Embryonic facial prominence (tissue), 1 donor: ENCODE measurements at regions not wholly inside any gene's neighbourhood (a gene's known extent, or its start where the extent isn't known, plus 50 kb on each side); places are given as distances from the start of the nearest gene placed in this dataset.

Experiments used
- DNase-seq: peaks from one replicate; pipeline ENCODE4 v3.0.0-alpha.2; 2016; ENCODE audit errors: extremely low spot score

- DNase-seq, result no peak
These were observed 269.6 kb upstream of the PLXNA2 start for GRCh38 chr1:208513799-208514198.

- no peak for DNase-seq
These were observed 270.9 kb upstream of the PLXNA2 start for GRCh38 chr1:208515129-208515528.

DNA sequence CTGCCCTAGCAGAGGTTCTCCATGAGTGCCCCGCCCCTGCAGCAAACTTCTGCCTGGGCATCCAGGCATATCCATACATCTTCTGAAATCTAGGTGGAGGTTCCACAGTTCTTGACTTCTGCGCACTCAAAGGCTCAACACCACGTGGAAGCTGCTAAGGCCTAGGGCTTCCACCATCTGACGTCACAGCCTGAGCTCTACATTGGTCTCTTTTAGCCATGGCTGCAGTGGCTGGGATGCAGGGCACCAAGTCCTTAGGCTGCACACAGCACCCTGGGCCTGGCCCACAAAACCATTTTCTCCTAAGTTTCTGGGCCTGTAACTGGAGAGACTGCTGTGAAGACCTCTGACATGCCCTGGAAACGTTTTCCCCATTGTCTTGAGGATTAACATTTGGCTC lies 272.6 kb upstream of the PLXNA2 start:
- no peak for DNase-seq

DNA sequence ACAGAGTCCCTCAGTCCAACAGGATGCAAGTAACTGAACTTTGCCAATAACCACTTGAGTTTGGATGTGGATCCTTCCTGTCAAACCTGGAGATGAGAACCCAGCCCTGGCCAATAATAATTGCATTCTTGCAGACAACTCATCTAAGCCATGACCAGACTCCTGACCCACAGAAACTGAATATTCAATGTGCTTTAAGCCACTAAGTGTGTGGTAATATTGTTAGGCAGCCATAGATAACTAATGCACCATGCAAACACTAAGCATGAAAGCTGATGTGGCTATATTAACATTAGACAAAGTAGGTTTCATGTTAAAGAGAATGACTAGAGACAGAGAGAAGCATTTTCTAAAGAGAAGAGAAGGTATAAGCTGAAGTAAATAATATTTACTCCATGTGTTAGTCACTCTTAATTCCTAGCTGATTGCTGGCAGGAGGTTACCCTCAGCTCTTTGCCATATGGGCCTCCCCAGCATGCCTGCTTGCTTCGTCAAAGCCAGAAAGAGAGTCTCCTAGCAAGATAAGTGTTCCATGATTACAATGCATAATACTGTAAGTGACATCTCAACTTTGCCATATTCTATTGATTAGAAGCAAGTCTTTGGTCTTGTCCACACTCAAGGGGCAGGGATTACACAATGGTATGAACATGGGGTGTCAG lies 276.4 kb upstream of the PLXNA2 start:
- DNase-seq, result no peak

GRCh38 chr1:208521534-208521933 lies 277.4 kb upstream of the PLXNA2 start:
- DNase-seq, result no peak

DNA sequence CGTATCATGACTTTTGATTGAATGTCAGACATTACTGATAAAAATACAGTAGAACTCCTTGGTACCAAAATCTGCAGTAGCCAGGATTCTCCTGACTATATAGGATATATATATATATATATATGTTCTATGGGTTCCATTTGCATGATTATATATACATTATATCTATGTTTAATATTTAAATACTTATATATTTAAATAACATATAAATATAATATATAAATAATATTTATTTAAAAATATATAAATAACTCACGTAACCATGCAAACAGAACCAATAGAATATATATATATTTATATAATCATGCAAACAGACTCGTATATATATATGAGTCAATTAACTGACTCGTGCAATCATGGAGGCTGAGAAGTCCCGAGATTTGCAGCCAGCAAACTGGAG lies 278.8 kb upstream of the PLXNA2 start:
- DNase-seq, result no peak

DNA sequence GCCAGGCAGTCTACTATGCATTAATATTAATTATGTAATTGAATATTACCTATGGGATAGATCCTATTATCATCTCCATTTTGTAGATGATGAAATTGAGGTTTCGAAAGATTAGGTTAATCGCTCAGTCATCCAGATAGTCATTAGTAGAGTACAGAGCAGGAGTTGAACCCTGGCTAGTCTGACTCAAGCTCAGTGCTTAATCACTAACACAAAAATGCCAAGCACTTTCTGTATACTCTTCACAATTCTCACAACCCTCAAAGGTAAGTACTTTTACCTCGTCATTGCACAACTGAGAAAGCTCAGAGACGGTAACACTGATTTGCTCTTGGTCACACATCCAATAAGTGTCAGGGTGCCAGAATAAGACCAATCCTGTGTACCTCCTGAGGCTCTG lies 280.2 kb upstream of the PLXNA2 start:
- DNase-seq, result no peak

- no peak for DNase-seq
These were observed 280.7 kb upstream of the PLXNA2 start for GRCh38 chr1:208524925-208525324.

DNA sequence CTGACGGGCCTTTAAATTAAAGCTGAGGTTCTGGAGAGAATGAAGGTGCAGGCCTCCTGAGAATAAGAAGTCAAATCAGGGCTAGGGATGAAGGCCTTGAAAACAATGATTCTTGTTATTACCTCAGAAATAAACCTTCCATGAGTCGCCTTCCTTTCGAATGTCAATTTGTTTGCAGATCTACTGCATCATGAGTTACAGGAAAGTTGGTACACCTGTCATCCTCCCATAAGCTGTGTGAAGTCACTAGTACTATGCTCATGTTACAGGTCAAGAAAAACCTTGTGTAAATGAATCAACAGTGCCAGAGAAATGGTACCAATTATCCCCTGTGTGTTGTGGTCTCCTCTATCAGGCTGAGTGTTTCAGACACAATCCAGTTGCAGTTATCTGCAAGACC lies 281.2 kb upstream of the PLXNA2 start:
- no peak for DNase-seq

- no peak for DNase-seq
These were observed 282.5 kb upstream of the PLXNA2 start for GRCh38 chr1:208526613-208527125.

DNA sequence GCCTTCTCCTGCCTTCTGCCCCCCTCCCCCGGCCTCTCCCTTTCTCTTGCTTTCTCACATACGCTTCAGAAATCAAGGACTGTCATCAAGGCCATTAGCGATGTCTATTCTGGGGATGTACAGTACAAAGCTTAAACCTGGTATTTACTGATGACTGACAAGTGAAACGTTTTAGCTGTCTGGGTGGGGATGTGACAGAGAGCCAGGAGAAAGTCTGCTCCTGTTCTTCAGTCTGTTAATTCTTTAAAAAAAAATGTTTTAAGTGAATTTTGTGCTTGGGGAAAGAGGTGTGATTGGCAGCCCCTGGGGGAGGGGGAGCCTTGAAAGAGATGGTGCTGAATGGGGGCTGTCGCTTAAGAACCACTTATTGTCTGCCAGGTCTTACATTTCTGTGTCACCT lies 283.0 kb upstream of the PLXNA2 start:
- no peak for DNase-seq

GRCh38 chr1:208528578-208529240 lies 284.5 kb upstream of the PLXNA2 start:
- no peak for DNase-seq

DNA sequence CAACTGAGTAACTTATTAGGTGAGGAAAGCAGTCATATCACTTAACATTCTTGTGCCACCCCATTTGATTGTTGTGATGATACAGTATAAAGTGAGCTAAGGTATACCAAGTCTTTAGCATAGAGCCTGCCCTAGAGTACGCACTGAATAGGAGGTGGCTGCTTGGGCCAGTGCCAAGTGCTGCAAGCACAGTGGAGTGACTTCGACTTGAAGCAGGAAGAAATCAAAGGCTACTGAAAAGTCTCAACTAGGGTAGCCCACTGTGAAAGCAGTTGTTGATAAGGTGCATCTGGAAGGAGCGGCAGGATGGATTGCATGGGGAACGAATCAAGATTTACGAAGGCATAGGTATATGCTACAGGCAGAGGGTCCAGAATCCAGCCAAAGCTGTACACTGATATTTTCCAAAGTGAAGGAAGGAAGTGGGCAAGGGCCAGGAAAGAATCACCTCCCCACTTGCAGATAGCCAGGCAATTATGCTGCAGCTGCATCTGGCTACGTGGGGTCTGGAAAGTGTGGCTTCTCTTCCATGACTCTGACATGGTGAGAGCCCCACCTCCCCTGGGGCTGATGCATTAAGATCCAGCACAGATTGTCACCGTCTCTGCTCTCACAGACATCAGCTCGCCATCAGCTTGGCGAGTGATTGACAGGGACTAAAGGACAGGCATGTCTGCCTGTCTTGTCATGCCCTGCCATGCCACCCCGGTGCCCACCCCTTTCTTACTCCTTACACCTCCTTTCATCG lies 287.0 kb upstream of the PLXNA2 start:
- no peak for DNase-seq

DNA sequence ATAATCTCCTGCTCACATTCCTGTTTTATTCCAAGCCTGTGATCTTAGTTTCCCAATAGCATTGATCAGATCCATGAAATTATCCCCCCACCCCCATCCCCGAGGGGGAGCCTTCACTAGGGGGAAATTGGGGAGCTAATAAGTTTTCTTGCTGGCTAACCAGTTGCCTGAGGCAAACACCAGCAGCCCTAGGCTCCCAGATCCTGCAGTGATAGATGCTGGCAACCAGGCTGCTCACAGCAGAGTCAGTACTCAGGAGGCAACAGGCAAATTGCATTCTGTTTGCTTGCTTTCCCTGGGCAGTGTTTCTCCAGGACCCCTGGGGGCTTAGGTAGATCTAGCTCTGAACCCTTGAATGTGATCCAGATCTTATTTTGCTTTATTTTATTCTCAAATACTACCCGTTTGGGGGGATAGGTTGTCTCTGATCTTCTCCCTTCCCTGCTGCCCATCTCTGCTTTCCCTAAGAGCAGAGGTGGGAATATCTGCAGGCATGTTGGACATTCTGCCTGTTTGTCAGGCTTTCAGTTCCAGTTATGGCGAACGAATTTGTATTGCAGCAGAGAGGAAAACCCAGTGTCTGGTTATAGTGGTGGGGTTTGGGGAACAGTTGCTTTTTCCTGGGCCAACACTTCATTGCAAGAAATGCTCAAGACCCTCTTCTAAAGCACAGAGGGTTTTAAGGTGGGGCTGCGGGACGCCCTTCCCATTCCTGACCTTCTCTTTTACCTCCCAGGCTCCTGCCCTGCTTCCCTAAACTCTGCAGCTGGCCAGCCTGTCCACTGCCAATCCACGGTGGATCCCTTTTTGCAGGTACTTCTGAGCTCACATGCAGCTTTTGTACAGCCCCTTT lies 289.8 kb upstream of the PLXNA2 start:
- DNase-seq, result no peak

DNA sequence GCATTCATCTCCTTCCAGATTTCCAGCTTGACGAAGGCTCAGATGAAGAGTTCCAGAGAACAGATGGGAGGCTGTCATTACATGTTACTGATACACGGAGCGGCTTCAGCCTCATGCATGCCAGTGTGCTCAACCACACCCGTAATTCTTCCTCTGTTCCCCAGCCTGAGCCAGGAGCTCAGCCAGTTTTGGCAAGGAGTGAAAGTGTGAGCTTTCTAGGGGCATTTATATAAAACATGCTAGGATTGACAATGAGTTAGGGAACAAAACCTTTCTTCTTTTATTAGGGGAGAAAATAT lies 290.4 kb upstream of the PLXNA2 start:
- no peak for DNase-seq

DNA sequence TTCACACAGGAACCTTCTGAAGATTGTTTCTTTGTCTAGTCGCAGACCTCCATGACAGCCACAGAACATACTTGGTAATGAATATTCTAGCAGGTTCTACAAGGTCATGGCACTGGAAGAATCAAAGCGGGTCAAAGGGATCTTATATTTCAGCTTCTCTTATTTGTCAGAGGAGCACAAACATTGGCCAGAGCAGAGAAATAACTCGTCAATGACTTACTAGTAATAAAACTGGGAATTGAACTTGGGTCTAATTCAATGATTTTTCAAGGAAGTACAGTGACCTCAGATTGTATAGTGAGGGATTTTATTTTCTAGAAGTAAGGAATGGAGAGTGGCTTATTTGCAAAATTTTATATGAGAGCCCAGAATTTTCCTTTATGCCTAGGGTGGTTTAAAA lies 290.8 kb upstream of the PLXNA2 start:
- DNase-seq, result no peak

GRCh38 chr1:208535511-208535910 lies 291.3 kb upstream of the PLXNA2 start:
- DNase-seq, result no peak

DNA sequence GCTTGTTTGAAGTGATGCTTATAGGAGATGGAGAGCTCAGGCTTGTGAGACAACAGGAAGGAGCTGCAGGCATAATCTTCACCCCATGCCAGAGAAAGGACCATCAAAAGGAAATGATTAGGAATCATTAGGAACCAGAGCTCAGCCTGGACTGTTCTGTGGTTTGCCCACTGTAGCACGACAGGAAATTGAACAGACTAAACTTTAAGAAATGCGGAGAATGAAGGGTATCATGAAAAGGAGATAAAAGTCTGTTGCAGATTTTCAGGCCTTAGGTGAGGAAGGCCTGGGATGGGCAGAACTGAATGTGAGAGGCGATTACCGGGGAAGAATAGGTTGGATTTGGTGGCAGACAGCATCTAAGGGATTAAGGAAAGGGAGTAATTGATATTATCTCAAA lies 292.0 kb upstream of the PLXNA2 start:
- no peak for DNase-seq

- DNase-seq, result no peak
These were observed 293.0 kb upstream of the PLXNA2 start for GRCh38 chr1:208537198-208537597.

- DNase-seq, result no peak
These were observed 293.9 kb upstream of the PLXNA2 start for GRCh38 chr1:208538078-208538477.

- DNase-seq, result no peak
These were observed 294.4 kb upstream of the PLXNA2 start for GRCh38 chr1:208538587-208538986.

DNA sequence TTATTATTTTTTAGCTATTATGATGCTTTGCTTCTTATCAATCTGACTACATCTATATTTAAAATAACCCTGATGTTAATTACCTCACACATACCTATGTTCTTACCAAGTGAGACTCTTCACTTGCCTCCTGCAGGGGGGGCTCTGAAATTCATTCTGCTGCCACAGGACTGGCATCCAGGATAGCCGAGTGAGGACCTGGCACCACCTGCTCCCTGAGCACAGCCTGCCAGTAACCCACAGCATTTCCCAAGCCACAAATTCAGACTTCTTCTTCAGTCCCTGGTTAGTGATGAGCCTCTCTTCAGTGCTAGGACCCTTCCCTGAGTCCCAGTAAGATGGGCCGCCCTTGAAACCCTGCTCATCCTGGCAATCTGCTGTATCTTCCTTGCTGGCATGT lies 296.5 kb upstream of the PLXNA2 start:
- no peak for DNase-seq
